ENCODE measurements at regions not wholly inside any gene's neighbourhood (a gene's known extent, or its start where the extent isn't known, plus 50 kb on each side); places are given as distances from the start of the nearest gene placed in this dataset.

DNA sequence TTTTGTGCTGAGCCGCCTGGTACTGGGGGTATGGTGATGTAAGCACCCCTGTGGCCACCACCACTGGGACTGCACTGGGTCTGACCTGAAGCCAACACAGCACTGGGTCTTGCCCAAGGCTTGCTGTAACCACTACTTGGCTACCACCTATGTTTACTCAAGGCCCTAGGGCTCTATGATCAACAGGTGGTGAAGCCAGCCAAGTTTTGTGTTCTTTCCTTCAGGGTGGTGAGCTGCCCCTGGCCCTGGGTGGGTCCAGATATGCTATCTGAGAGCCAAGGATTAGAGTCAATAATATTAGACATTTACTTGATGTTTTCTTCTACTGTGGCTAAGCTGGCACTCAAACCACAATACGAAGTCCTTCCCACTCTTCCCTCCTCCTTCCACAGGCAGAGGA is 55.1 kb upstream of the PAGE4 start:
- no peak overlapping the region for H3K4me3 ChIP-seq (ENCODE audit: low read length, poor library complexity, severe bottlenecking)
- H3K79me2 ChIP-seq (ENCODE audit: insufficient read depth, low read length) = no peaks in the 10 kb centered on the region
- no peaks in the 10 kb centered on the region for H3K36me3 ChIP-seq (ENCODE audit: insufficient read depth, low read length)
- no peaks in the 10 kb centered on the region for H3K4me1 ChIP-seq (ENCODE audit: insufficient read depth, low read length, poor library complexity, severe bottlenecking)
- H3K27me3 ChIP-seq (ENCODE audit: insufficient read depth, low read length, poor library complexity, severe bottlenecking) = no peaks in the 10 kb centered on the region
- no peaks in the 10 kb centered on the region for H3K9me3 ChIP-seq (ENCODE audit: insufficient read depth, low read depth, low read length)
- no peaks in the 10 kb centered on the region for H3K9me2 ChIP-seq (replicated peaks; ENCODE audit: low read depth, low read length)
- no peak overlapping the region for H3K9ac ChIP-seq (ENCODE audit: low read depth, low read length, poor library complexity, severe bottlenecking)
- H3F3A ChIP-seq (ENCODE audit: low read depth) = no peaks in the 10 kb centered on the region
- H3K4me2 ChIP-seq (ENCODE audit: low read depth, low read length, poor library complexity, severe bottlenecking) = no peak overlapping the region
- TF ChIP-seq, protein P1, sequence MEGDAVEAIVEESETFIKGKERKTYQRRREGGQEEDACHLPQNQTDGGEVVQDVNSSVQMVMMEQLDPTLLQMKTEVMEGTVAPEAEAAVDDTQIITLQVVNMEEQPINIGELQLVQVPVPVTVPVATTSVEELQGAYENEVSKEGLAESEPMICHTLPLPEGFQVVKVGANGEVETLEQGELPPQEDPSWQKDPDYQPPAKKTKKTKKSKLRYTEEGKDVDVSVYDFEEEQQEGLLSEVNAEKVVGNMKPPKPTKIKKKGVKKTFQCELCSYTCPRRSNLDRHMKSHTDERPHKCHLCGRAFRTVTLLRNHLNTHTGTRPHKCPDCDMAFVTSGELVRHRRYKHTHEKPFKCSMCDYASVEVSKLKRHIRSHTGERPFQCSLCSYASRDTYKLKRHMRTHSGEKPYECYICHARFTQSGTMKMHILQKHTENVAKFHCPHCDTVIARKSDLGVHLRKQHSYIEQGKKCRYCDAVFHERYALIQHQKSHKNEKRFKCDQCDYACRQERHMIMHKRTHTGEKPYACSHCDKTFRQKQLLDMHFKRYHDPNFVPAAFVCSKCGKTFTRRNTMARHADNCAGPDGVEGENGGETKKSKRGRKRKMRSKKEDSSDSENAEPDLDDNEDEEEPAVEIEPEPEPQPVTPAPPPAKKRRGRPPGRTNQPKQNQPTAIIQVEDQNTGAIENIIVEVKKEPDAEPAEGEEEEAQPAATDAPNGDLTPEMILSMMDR (conservative IDR thresholded peaks at IDR 0.05; ENCODE audit: low read length) = no peak
- no peak for TF ChIP-seq EZH2phosphoT487 (IDR thresholded peaks at IDR 0.05; ENCODE audit: borderline replicate concordance)
- no peaks in the 10 kb centered on the region for H4K20me1 ChIP-seq (ENCODE audit: insufficient read depth, low read length, poor library complexity, severe bottlenecking)
- H2AFZ ChIP-seq (ENCODE audit: low read length) = no peak overlapping the region

DNA sequence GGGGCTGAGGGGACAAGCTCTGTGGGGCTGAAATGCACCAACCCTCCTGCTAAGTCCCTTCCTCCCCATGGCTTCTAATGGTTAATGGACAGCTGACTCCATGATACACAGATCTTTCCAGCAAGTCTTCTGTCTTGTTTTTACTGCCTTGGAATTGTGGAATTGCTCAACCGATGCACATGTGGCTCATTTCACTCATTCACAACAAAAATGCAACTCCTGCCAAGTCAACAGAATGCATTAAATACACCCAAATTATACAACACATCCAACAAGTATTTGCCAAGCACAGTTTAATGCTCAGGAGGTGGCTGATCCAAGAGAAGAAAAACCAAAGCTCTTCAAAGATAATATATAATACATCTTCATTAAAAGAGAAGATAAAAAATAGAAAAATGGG is 61.9 kb upstream of the PAGE4 start:
- no peaks in the 10 kb centered on the region for H3K27me3 ChIP-seq (ENCODE audit: insufficient read depth, low read length, poor library complexity, severe bottlenecking)
- H3K9me2 ChIP-seq (replicated peaks; ENCODE audit: low read depth, low read length) = no peaks in the 10 kb centered on the region
- H4K20me1 ChIP-seq (ENCODE audit: insufficient read depth, low read length, poor library complexity, severe bottlenecking) = no peaks in the 10 kb centered on the region
- H3F3A ChIP-seq (ENCODE audit: low read depth) = no peaks in the 10 kb centered on the region
- H3K36me3 ChIP-seq (ENCODE audit: insufficient read depth, low read length) = no peaks in the 10 kb centered on the region
- TF ChIP-seq, protein P1 (conservative IDR thresholded peaks at IDR 0.05; ENCODE audit: low read length) = no peak
- no peak for TF ChIP-seq EZH2phosphoT487 (IDR thresholded peaks at IDR 0.05; ENCODE audit: borderline replicate concordance)
- H2AFZ ChIP-seq (ENCODE audit: low read length) = no peak overlapping the region
- H3K9ac ChIP-seq (ENCODE audit: low read depth, low read length, poor library complexity, severe bottlenecking) = no peak overlapping the region
- no peaks in the 10 kb centered on the region for H3K79me2 ChIP-seq (ENCODE audit: insufficient read depth, low read length)
- no peak overlapping the region for H3K4me3 ChIP-seq (ENCODE audit: low read length, poor library complexity, severe bottlenecking)
- no peaks in the 10 kb centered on the region for H3K4me1 ChIP-seq (ENCODE audit: insufficient read depth, low read length, poor library complexity, severe bottlenecking)
- no peak overlapping the region for H3K4me2 ChIP-seq (ENCODE audit: low read depth, low read length, poor library complexity, severe bottlenecking)
- no peaks in the 10 kb centered on the region for H3K9me3 ChIP-seq (ENCODE audit: insufficient read depth, low read depth, low read length)

DNA sequence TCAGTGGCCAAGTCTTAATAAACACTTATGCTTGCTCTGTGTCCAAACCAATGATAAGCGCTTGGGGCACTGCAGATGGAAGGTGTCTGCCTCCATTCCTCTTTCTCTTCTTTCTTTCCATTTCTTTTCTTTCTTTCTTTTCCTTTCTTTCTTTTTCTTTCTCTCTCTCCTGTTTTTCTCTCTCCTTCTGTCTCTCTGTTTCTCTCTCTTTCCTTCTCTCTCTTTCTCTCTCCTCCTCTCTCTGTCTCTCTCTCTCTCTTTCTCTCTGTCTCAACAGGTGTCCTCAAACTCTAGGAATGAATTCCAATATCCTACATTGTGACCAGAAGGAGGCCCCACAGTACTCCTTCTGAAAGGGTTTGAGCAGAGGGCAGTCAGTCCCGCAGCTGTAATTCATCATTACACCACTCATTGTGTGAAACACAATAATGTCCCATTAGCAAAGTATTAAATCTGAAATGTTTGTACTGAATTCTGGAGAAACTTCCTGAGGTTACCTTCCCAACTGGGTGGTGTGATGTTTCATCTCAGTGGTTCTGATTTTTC is 66.5 kb upstream of the PAGE1 start:
- Histone ChIP-seq H2AFZ (ENCODE audit: low read length) (no peak overlapping the region), H3K9me3 (ENCODE audit: insufficient read depth, low read depth, low read length) (no peaks in the 10 kb centered on the region), H3K79me2 (ENCODE audit: insufficient read depth, low read length) (no peaks in the 10 kb centered on the region), H4K20me1 (ENCODE audit: insufficient read depth, low read length, poor library complexity, severe bottlenecking) (no peaks in the 10 kb centered on the region), H3K4me1 (ENCODE audit: insufficient read depth, low read length, poor library complexity, severe bottlenecking) (no peaks in the 10 kb centered on the region), H3K4me2 (ENCODE audit: low read depth, low read length, poor library complexity, severe bottlenecking) (no peak overlapping the region), H3K36me3 (ENCODE audit: insufficient read depth, low read length) (no peaks in the 10 kb centered on the region), H3K9me2 (replicated peaks; ENCODE audit: low read depth, low read length) (no peaks in the 10 kb centered on the region), H3K9ac (ENCODE audit: low read depth, low read length, poor library complexity, severe bottlenecking) (no peak overlapping the region), H3F3A (ENCODE audit: low read depth) (no peaks in the 10 kb centered on the region), H3K4me3 (ENCODE audit: low read length, poor library complexity, severe bottlenecking) (no peak overlapping the region), H3K27me3 (ENCODE audit: insufficient read depth, low read length, poor library complexity, severe bottlenecking) (no peaks in the 10 kb centered on the region)
- TF ChIP-seq EZH2phosphoT487 (IDR thresholded peaks at IDR 0.05; ENCODE audit: borderline replicate concordance) = no peak
- TF ChIP-seq, protein P1 (conservative IDR thresholded peaks at IDR 0.05; ENCODE audit: low read length) = no peak

Data from Loucy (cell line).